SK-N-DZ (cell line): ENCODE measurements at regions not wholly inside any gene's neighbourhood (a gene's known extent, or its start where the extent isn't known, plus 50 kb on each side); places are given as distances from the start of the nearest gene placed in this dataset.

ENCODE experiments used
- DNase-seq: peaks from one replicate; pipeline ENCODE4 v3.0.0-alpha.2; 2015; ENCODE audit warnings: low spot score

- DNase-seq: no peak
Measured at GRCh38 chrX:38988301-38988700, 187.0 kb downstream of the MID1IP1 start.

DNA sequence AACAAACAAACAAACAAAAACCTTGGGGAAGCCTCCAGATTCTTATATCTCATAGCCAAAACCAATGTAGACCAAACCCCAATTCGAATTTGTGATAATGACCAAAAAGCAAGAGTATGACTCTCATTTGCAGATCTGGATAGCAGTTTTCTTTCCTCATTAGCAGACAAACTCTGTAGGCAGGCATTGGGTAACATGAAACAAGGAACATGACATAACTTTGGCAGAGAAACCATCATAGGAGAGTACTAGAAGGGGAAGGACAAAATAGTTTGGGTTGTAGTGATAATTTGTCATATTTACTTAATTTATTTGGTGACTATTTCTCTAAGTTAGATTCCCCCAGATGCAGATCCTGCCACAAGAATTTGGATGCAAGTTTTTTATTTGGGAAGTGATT, 187.8 kb downstream of the MID1IP1 start:
- no peak for DNase-seq

DNA sequence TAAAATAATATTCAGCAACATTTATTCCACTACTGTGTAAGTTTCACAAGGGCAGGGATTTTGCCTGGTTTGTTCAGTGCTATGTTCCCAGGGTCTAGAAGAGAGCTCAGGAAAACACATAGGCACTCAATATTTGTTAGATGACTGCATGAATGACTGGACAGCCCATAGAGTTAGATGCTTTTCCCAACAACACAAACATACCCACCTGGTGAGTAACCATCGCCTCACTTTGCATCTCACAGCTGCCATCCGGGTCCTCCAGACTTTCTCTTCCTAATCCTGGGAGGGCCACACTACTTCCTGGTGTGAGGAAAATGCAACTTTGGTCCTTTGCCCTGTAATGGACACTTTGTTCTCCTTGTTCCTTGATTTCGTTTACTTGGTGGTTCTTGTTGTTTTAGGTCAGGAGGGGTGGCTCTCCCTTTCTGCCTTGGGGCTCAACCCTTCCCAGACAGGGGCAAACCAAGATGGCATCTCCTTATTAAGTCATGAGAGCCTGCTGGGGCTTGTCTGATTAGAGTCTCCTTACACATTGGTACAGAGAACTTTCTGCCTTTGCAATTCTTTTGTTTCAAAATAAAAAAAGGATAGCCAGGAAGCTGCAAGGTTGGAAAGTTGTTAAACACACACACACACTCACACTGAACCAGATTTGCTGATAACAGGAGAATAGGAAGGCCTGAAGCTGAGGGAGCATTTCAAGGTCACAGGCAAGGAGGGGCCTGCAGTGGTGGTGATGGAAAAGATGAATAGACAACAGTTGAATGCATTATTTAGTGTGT, 190.6 kb downstream of the MID1IP1 start:
- no peak for DNase-seq

GRCh38 chrX:38992441-38993096, 191.3 kb downstream of the MID1IP1 start:
- DNase-seq: no peak

DNA sequence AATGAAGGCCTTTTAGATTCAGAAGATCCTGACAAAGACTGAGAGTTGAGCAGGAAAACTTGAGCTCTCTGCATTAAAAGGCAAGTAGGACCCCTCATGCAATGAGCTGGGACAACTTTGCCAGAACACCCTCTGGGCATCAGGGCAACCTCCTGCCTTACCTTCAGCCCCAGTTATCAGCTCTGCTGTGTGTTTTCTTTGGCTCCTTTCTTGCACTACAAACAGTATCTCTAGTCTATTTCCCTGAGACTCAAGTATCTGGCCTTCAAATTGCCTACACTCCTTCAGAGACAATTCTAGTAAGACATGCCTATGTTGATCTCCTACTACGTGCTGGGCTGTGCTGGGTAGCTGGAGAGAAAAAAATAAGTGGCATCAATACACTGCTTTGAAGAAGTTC, 192.2 kb downstream of the MID1IP1 start:
- DNase-seq: no peak

GRCh38 chrX:38999099-38999498, 197.8 kb downstream of the MID1IP1 start:
- no peak for DNase-seq

GRCh38 chrX:38999967-39000745, 198.9 kb downstream of the MID1IP1 start:
- no peak for DNase-seq

DNA sequence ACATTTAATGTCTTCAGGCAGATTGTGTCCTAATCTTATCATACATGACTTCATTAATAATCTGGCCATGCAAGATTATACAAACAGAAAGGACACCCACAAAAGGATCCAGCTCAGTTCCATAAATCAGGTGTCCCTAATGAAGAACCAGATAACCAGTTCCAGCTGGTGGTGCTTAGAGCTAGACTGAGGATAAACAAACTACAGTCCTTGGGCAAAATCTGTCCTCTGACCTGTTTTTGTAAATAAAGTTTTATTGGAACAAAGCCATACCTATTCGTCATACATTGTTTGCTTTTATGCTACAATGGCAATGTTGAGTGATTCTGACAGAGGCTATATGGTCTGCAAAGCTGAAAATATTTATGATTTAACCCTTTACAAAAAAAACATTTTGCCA, 199.5 kb downstream of the MID1IP1 start:
- DNase-seq: no peak

DNA sequence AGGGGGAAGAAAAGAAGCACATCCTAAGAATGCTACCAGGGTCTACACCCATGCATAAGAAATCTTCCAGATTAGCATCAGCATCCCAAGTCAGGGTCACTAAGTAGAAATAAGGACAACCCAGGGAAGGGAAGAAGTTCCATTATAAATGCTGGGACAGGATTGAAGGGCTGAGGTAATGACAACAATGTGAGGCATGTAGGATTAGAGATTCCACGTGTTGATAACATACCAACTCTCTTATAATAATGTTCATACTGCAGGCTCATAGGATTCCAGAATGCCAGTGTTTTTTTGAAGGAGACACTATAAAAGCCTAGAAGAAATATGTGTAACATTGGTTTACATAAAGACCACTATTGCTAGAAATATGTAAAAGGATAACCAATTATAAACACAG, 201.2 kb downstream of the MID1IP1 start:
- no peak for DNase-seq

DNA sequence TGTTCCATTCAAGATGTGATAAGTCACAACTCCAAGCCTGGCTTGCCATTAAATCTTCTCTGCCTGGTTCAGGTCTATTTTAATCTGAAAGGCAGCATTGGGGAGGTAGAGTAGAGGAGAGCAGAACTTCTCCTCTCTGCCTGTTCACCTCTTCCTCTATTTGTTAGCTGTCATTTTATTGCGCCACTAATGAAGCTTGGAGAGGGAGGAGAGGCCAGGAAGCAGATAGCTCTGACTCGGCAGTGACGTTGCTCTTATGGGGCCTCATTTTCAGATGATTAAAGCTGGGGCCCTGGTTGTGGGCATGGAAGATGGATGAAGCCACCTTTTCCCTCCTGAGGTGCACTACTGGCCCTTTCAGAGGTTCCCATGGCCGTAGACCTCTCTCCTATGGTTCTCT, 207.3 kb downstream of the MID1IP1 start:
- DNase-seq: no peak

DNA sequence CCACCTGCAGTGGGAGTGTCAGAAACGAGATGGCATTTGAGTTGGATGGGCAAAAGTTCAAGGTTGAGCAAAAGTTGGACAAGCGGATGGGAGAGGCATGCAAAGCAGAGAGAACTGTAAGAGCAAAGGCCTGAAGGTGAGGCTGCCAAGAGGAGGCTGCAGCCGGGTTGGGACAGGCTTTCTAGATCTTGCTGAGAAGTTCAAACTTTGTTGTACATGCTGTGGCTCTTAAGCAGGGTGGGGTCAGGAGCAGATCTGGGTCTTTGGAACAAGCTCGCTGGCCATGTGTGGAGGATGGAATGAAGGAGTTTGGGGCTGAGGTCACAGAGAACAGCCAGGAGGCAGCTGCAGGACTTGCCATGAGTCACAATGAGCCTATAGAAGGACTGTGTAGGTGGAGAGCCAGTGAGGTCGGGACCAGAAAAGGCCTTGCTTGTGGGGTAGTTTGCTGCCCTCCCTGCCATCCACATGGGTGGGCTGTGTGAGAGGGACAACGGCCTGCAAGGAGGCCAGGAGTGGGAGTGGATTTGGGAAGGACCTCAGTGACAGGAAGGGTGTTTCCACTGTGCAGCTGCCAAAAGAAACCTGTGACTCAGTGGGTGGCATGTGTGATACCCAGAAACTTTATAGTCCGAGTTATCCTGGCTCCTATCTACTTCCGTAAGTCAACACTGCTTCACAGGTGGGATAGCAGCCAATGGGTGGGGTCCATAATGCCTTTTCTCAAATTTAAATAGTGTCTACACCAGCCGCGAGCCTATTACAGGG, 210.4 kb downstream of the MID1IP1 start:
- no peak for DNase-seq

DNA sequence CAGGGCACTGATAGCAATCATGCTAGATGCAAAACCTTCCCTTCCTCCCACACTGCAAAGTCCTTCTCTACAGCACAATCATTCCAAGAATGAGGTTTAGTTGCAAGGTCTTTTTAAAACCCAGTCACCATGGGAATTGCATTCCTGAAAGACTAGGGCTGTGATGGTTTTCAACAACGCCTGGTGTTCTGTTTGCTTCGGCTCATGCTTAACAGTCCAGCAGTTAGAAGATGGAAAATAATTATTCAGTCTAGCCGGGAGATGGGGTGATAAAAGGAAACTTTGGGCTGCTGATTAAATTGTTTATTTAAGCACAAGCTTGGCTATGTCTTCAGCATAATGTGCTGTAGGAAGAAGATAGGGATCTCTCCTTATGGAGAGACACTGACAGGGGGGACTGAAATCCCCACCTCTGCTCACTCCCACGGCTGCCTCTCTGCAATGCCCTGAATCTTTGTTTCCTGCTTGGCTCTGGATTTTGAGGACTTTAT, 211.4 kb downstream of the MID1IP1 start:
- DNase-seq: peak; percentile 4

- no peak for DNase-seq
Measured at GRCh38 chrX:39016556-39016955, 215.3 kb downstream of the MID1IP1 start.

GRCh38 chrX:39017077-39017476, 215.8 kb downstream of the MID1IP1 start:
- no peak for DNase-seq

- no peak for DNase-seq
Measured at GRCh38 chrX:39017716-39018115, 216.5 kb downstream of the MID1IP1 start.

DNA sequence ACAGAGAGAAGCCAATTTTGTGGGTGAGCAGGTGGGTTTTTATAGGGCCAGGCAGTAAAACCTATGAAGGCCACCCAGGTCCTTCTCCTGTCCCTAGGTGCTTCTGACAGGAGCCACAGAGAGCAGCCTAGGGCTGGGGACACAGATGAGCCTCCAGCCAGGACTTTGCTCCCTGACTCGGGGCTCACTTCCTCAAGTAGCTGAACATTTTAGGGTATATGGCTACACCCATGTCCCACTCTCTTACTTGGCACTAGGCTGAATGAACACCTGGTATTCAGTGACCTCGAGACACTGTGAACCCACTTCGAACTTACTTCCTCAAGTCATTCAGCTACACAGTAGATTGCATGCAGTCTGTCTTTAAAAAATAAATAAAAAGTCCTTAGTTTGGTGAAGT, 217.3 kb downstream of the MID1IP1 start:
- no peak for DNase-seq

- DNase-seq: no peak
Measured at GRCh38 chrX:39019056-39019455, 217.8 kb downstream of the MID1IP1 start.

DNA sequence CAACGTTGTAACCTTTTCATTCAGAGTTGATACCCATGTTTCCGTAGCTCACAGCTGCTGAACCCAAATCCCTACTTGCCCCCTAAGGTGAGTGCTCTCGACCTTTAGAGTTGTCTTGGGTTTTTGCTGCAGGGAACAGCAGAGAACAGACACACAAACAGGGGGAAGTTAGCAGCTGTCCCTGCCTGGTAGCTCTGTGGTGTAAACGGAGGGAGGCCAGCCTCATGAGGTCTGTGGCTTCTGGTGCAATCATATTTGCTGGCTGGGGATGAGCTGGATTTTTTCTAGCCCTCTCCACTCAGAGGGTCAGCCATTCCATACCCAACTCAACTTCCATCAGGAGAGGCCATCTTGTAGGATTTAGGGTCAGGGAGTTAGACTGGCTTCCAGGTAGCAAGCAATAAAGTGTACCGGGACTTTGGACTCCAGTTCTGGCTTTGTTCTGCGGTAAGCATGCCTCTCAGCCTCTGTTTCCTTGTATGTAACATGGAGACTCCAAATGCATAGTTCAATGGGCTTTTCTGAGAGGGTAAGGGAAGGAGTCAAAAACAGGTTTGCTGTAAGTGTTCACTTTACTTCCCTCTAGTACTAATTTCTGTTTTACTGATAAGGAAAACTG, 218.9 kb downstream of the MID1IP1 start:
- DNase-seq: no peak

- DNase-seq: no peak
Measured at GRCh38 chrX:39022106-39022505, 220.8 kb downstream of the MID1IP1 start.

DNA sequence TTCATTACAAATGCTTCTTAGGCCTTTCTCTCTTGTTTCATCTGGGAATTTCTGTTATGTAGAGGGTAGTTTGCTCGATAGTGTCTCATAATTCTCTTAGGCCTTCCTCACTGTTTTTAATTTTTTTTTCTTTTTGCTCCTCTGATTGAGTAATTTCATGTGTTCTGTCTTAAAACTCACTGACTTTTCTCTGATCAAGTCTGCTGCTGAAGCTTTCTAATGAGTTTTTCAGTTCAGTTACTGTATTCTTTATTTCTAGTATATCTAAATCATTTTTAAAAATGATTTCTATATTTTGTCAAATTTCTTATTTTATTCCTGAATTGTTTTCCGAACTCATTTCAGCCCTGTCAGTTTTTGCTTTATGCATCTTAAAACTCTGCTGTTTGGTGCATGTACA, 228.0 kb downstream of the MID1IP1 start:
- no peak for DNase-seq

- DNase-seq: no peak
Measured at GRCh38 chrX:39030636-39031035, 229.4 kb downstream of the MID1IP1 start.
